ENCODE measurements at regions not wholly inside any gene's neighbourhood (a gene's known extent, or its start where the extent isn't known, plus 50 kb on each side); places are given as distances from the start of the nearest gene placed in this dataset.

DNA sequence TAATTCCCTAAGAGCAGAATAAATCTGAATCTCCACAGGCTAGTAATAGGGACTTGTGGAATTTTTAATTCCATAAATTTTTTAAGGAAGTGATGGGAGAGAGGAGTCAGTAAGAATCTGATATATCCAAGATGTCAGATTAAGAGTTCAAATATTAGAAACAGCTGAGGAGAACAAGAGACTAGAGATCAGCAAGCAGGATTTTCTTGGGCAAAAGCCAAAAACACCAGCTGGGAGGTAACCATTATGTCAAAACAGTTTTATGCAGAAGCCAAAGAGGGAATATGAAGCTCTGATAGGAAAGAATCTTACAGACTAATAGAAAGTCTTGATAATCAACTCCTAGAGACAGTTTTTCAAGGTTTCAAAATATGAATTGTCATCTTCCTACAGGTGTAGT is 72.2 kb upstream of the RBPJ start:
- H3K27ac ChIP-seq (ENCODE audit: low read length in 2 of 2), result no peak overlapping the region
- ATAC-seq (ENCODE audit: low read depth) (no peak), DNase-seq (no peak)
- Mint-ChIP-seq H3K4me3 (no peak overlapping the region), H3K4me1 (no peaks in the 10 kb centered on the region), H3K27me3 (peaks cover 10% of the 10 kb centered on the region), H3K27ac (no peak overlapping the region), H3K9me3 (ENCODE audit: insufficient read depth) (no peaks in the 10 kb centered on the region)
- H3K4me1 ChIP-seq (ENCODE audit: control insufficient read depth in 2 of 2, insufficient read depth in 2 of 2, low read length in 2 of 2), result no peaks in the 10 kb centered on the region
- TF ChIP-seq EZH2 (IDR thresholded peaks at IDR 0.05; ENCODE audit: borderline replicate concordance, insufficient read depth, low read depth, low read length, poor library complexity, severe bottlenecking) (no peak), CTCF (IDR thresholded peaks at IDR 0.05) (no peak)
- intact Hi-C loops (cut with micrococcal nuclease), result no loop called here
- H3K36me3 ChIP-seq (replicated peaks in 1 of 2; ENCODE audit: control extremely low read depth in 1 of 2, control insufficient read depth in 1 of 2, extremely low read depth in 1 of 2, insufficient read depth in 2 of 2, low read length in 1 of 2), result no peaks in the 10 kb centered on the region
- no peak overlapping the region for H3K4me3 ChIP-seq (ENCODE audit: control extremely low read depth in 1 of 5, extremely low read depth in 1 of 5, insufficient read depth in 1 of 5, low read depth in 2 of 5, low read length in 4 of 5)
- ChIA-PET POLR2A (no interaction called here), CTCF (interaction anchor here (0.5 to 0.8 kb wide), 2 partner anchors 38 to 407 kb away, joined by 3 read pairs; no protein-coding TSS in a partner anchor)
- no peaks in the 10 kb centered on the region for H3K27me3 ChIP-seq (replicated peaks in 1 of 4; ENCODE audit: control extremely low read depth in 1 of 4, control insufficient read depth in 3 of 4, insufficient read depth in 4 of 4, low read length in 3 of 4)
- H3K9ac ChIP-seq (ENCODE audit: low read length), result no peak overlapping the region
- H3K9me3 ChIP-seq (ENCODE audit: control extremely low read depth in 1 of 3, control insufficient read depth in 2 of 3, insufficient read depth in 1 of 3, low read length in 2 of 3), result peaks cover 0 to 3% (median 0%) of the 10 kb centered on the region in 3 donors
- no peak overlapping the region for H3K4me2 ChIP-seq (replicated peaks; ENCODE audit: low read depth, low read length, poor library complexity, severe bottlenecking)
- no peaks in the 10 kb centered on the region for H4K20me1 ChIP-seq (ENCODE audit: control insufficient read depth, insufficient read depth, low read length, poor library complexity, severe bottlenecking)
- no peaks in the 10 kb centered on the region for H3K79me2 ChIP-seq (ENCODE audit: control insufficient read depth, insufficient read depth, low read length)
- H2AFZ ChIP-seq (ENCODE audit: insufficient read depth, low read depth, low read length, poor library complexity, severe bottlenecking), result no peak overlapping the region

DNA sequence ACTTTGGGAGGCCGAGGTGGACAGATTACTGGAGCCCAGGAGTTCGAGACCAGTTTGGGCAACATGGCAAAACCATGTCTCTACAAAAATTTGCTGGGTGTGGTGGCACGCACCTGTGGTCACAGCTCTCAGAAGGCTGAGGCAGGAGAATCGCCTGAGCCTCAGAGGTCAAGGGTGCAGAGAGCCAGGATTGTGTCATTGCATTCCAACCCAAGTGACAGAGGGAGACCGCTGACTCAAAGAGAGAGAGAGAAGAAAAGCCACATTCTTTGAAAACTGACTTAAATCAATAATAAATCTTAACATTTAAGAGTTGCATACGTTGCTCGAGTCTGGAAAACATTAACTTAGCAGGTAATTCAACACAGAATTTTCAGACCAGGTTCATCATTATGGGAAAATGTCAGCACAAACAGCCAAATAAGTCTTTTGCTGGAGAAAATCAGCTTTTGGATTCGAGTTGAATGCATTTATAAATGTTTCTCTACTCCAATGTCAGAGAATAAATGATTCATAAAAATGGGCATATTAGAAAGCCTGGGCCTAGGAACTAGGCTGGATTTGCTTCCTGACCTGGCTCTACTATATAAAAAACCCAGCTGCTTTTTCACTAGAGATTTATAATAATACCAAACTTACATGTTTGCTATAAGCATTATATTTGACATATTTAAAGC is 68.3 kb upstream of the RBPJ start:
- Histone ChIP-seq H3K4me1 (ENCODE audit: control insufficient read depth in 2 of 2, insufficient read depth in 2 of 2, low read length in 2 of 2) (no peaks in the 10 kb centered on the region), H3K27ac (ENCODE audit: low read length in 2 of 2) (no peak overlapping the region), H3K9ac (ENCODE audit: low read length) (no peak overlapping the region), H3K36me3 (replicated peaks in 1 of 2; ENCODE audit: control extremely low read depth in 1 of 2, control insufficient read depth in 1 of 2, extremely low read depth in 1 of 2, insufficient read depth in 2 of 2, low read length in 1 of 2) (no peaks in the 10 kb centered on the region), H2AFZ (ENCODE audit: insufficient read depth, low read depth, low read length, poor library complexity, severe bottlenecking) (no peak overlapping the region), H4K20me1 (ENCODE audit: control insufficient read depth, insufficient read depth, low read length, poor library complexity, severe bottlenecking) (no peaks in the 10 kb centered on the region), H3K4me2 (replicated peaks; ENCODE audit: low read depth, low read length, poor library complexity, severe bottlenecking) (no peak overlapping the region), H3K9me3 (ENCODE audit: control extremely low read depth in 1 of 3, control insufficient read depth in 2 of 3, insufficient read depth in 1 of 3, low read length in 2 of 3) (no peaks in the 10 kb centered on the region), H3K27me3 (replicated peaks in 1 of 4; ENCODE audit: control extremely low read depth in 1 of 4, control insufficient read depth in 3 of 4, insufficient read depth in 4 of 4, low read length in 3 of 4) (no peaks in the 10 kb centered on the region), H3K79me2 (ENCODE audit: control insufficient read depth, insufficient read depth, low read length) (no peaks in the 10 kb centered on the region), H3K4me3 (ENCODE audit: control extremely low read depth in 1 of 5, extremely low read depth in 1 of 5, insufficient read depth in 1 of 5, low read depth in 2 of 5, low read length in 4 of 5) (no peak overlapping the region)
- CTCF ChIA-PET, result no interaction called here
- DNase-seq, result no peak
- Mint-ChIP-seq H3K4me3 (no peak overlapping the region), H3K27me3 (peaks cover 14% of the 10 kb centered on the region), H3K4me1 (no peaks in the 10 kb centered on the region), H3K9me3 (ENCODE audit: insufficient read depth) (no peaks in the 10 kb centered on the region), H3K27ac (no peak overlapping the region)
- intact Hi-C loops (cut with micrococcal nuclease), result no loop called here
- WGBS (ENCODE audit: insufficient coverage), result 93% methylated on average over 4 of the region's 8 CpGs
- POLR2A ChIA-PET, result no interaction called here
- no peak for ATAC-seq (ENCODE audit: low read depth)
- TF ChIP-seq EZH2 (IDR thresholded peaks at IDR 0.05; ENCODE audit: borderline replicate concordance, insufficient read depth, low read depth, low read length, poor library complexity, severe bottlenecking), result no peak
